ENCODE measurements at regions not wholly inside any gene's neighbourhood (a gene's known extent, or its start where the extent isn't known, plus 50 kb on each side); places are given as distances from the start of the nearest gene placed in this dataset.

GRCh38 chr21:25509862-25510261, 97.4 kb downstream of the MRPL39 start:
- Histone ChIP-seq H3K9me2 (ENCODE audit: insufficient read depth, low read length) (no peaks in the 10 kb centered on the region), H3K9me3 (ENCODE audit: low read length) (no peaks in the 10 kb centered on the region), H3K9ac (ENCODE audit: low read length) (no peak overlapping the region), H3K27me3 (ENCODE audit: insufficient read depth, low read depth, low read length) (no peaks in the 10 kb centered on the region), H3K36me3 (ENCODE audit: insufficient read depth, low read length) (no peaks in the 10 kb centered on the region), H3F3A (ENCODE audit: insufficient read depth, low read length, poor library complexity, severe bottlenecking) (no peaks in the 10 kb centered on the region), H3K4me3 (ENCODE audit: low read length) (no peak overlapping the region), H3K4me2 (ENCODE audit: low read length) (no peak overlapping the region), H3K79me2 (replicated peaks; ENCODE audit: insufficient read depth, low read length) (no peaks in the 10 kb centered on the region), H2AFZ (ENCODE audit: low read depth, low read length) (no peak overlapping the region), H3K27ac (ENCODE audit: low read length) (no peak overlapping the region), H4K20me1 (ENCODE audit: insufficient read depth) (no peaks in the 10 kb centered on the region)
- no peak for TF ChIP-seq SMC3 (conservative IDR thresholded peaks at IDR 0.05; ENCODE audit: poor library complexity)
- TF ChIP-seq RAD21 (conservative IDR thresholded peaks at IDR 0.05) = no peak
- TF ChIP-seq EZH2 (IDR thresholded peaks at IDR 0.05; ENCODE audit: borderline replicate concordance, insufficient read depth, low read length, poor library complexity, severe bottlenecking) = no peak
- no peak for TF ChIP-seq EP300 (conservative IDR thresholded peaks at IDR 0.05; ENCODE audit: poor library complexity, severe bottlenecking)
- TF ChIP-seq MXI1 (conservative IDR thresholded peaks at IDR 0.05; ENCODE audit: poor library complexity, severe bottlenecking) = no peak
- TF ChIP-seq POLR2AphosphoS5 (IDR thresholded peaks at IDR 0.05) = no peak

GRCh38 chr21:25508364-25508763, 98.9 kb downstream of the MRPL39 start:
- no peaks in the 10 kb centered on the region for H3K9me2 ChIP-seq (ENCODE audit: insufficient read depth, low read length)
- no peaks in the 10 kb centered on the region for H3K9me3 ChIP-seq (ENCODE audit: low read length)
- no peaks in the 10 kb centered on the region for H3K36me3 ChIP-seq (ENCODE audit: insufficient read depth, low read length)
- H3K4me2 ChIP-seq (ENCODE audit: low read length) = no peak overlapping the region
- TF ChIP-seq TAF1 (IDR thresholded peaks at IDR 0.05; ENCODE audit: low read depth) = no peak
- peak; percentile 37 for TF ChIP-seq POLR2AphosphoS5 (IDR thresholded peaks at IDR 0.05)
- no peaks in the 10 kb centered on the region for H3F3A ChIP-seq (ENCODE audit: insufficient read depth, low read length, poor library complexity, severe bottlenecking)
- no peak overlapping the region for H3K9ac ChIP-seq (ENCODE audit: low read length)
- no peaks in the 10 kb centered on the region for H4K20me1 ChIP-seq (ENCODE audit: insufficient read depth)
- H2AFZ ChIP-seq (ENCODE audit: low read depth, low read length) = no peak overlapping the region
- H3K27me3 ChIP-seq (ENCODE audit: insufficient read depth, low read depth, low read length) = no peaks in the 10 kb centered on the region
- no peak overlapping the region for H3K27ac ChIP-seq (ENCODE audit: low read length)
- no peaks in the 10 kb centered on the region for H3K79me2 ChIP-seq (replicated peaks; ENCODE audit: insufficient read depth, low read length)
- H3K4me3 ChIP-seq (ENCODE audit: low read length) = no peak overlapping the region

GRCh38 chr21:25507522-25507921, 99.8 kb downstream of the MRPL39 start:
- no peaks in the 10 kb centered on the region for H3K79me2 ChIP-seq (replicated peaks; ENCODE audit: insufficient read depth, low read length)
- H3K9me2 ChIP-seq (ENCODE audit: insufficient read depth, low read length) = no peaks in the 10 kb centered on the region
- H3K9ac ChIP-seq (ENCODE audit: low read length) = no peak overlapping the region
- H3K27me3 ChIP-seq (ENCODE audit: insufficient read depth, low read depth, low read length) = no peaks in the 10 kb centered on the region
- no peak overlapping the region for H2AFZ ChIP-seq (ENCODE audit: low read depth, low read length)
- H3K36me3 ChIP-seq (ENCODE audit: insufficient read depth, low read length) = no peaks in the 10 kb centered on the region
- TF ChIP-seq SMC3 (conservative IDR thresholded peaks at IDR 0.05; ENCODE audit: poor library complexity) (no peak), REST (IDR thresholded peaks at IDR 0.05; ENCODE audit: borderline replicate concordance) (no peak), EZH2 (IDR thresholded peaks at IDR 0.05; ENCODE audit: borderline replicate concordance, insufficient read depth, low read length, poor library complexity, severe bottlenecking) (no peak), TAF1 (IDR thresholded peaks at IDR 0.05; ENCODE audit: low read depth) (no peak), POLR2AphosphoS5 (IDR thresholded peaks at IDR 0.05) (no peak), MXI1 (conservative IDR thresholded peaks at IDR 0.05; ENCODE audit: poor library complexity, severe bottlenecking) (no peak), EP300 (conservative IDR thresholded peaks at IDR 0.05; ENCODE audit: poor library complexity, severe bottlenecking) (no peak), CTCF (IDR thresholded peaks at IDR 0.05; ENCODE audit: poor library complexity, severe bottlenecking) (no peak), RAD21 (conservative IDR thresholded peaks at IDR 0.05) (no peak)
- H3F3A ChIP-seq (ENCODE audit: insufficient read depth, low read length, poor library complexity, severe bottlenecking) = no peaks in the 10 kb centered on the region
- H3K4me3 ChIP-seq (ENCODE audit: low read length) = no peak overlapping the region
- H4K20me1 ChIP-seq (ENCODE audit: insufficient read depth) = no peaks in the 10 kb centered on the region
- H3K4me2 ChIP-seq (ENCODE audit: low read length) = no peak overlapping the region
- H3K27ac ChIP-seq (ENCODE audit: low read length) = no peak overlapping the region
- H3K9me3 ChIP-seq (ENCODE audit: low read length) = no peaks in the 10 kb centered on the region

Measured in neural cell (in vitro differentiated cells).